GM21515 (cell line): ENCODE measurements at regions not wholly inside any gene's neighbourhood (a gene's known extent, or its start where the extent isn't known, plus 50 kb on each side); places are given as distances from the start of the nearest gene placed in this dataset.

ENCODE experiments used
- ATAC-seq: cut with Tn5 transposase; IDR thresholded peaks from one replicate; pipeline ENCODE4 v1.9.1; 2021; ENCODE audit not compliant: unreplicated experiment

- no peak for ATAC-seq
Observed at GRCh38 chr5:68734781-68735180, 359.0 kb upstream of the SLC30A5 start.

GRCh38 chr5:68738236-68738635 is 355.6 kb upstream of the SLC30A5 start:
- no peak for ATAC-seq

- no peak for ATAC-seq
Observed at GRCh38 chr5:68738841-68739240, 355.0 kb upstream of the SLC30A5 start.

GRCh38 chr5:68739752-68740151 is 354.1 kb upstream of the SLC30A5 start:
- ATAC-seq, result peak; percentile 90

- peak; percentile 56 for ATAC-seq
Observed at GRCh38 chr5:68740226-68740910, 353.4 kb upstream of the SLC30A5 start.

GRCh38 chr5:68744206-68744605 is 349.6 kb upstream of the SLC30A5 start:
- no peak for ATAC-seq

- no peak for ATAC-seq
Observed at GRCh38 chr5:68745448-68745847, 348.4 kb upstream of the SLC30A5 start.

GRCh38 chr5:68746220-68746619 is 347.6 kb upstream of the SLC30A5 start:
- no peak for ATAC-seq

GRCh38 chr5:68746643-68747420 is 347.0 kb upstream of the SLC30A5 start:
- ATAC-seq, result no peak

- no peak for ATAC-seq
Observed at GRCh38 chr5:68747521-68747920, 346.3 kb upstream of the SLC30A5 start.

GRCh38 chr5:68748101-68748500 is 345.7 kb upstream of the SLC30A5 start:
- no peak for ATAC-seq

- ATAC-seq, result no peak
Observed at GRCh38 chr5:68749077-68749476, 344.7 kb upstream of the SLC30A5 start.

GRCh38 chr5:68749631-68750030 is 344.2 kb upstream of the SLC30A5 start:
- no peak for ATAC-seq

GRCh38 chr5:68751661-68752060 is 342.2 kb upstream of the SLC30A5 start:
- no peak for ATAC-seq

- ATAC-seq, result no peak
Observed at GRCh38 chr5:68754536-68754935, 339.3 kb upstream of the SLC30A5 start.

GRCh38 chr5:68755293-68755692 is 338.5 kb upstream of the SLC30A5 start:
- ATAC-seq, result no peak

GRCh38 chr5:68757006-68757405 is 336.8 kb upstream of the SLC30A5 start:
- no peak for ATAC-seq

- ATAC-seq, result no peak
Observed at GRCh38 chr5:68757626-68758212, 336.1 kb upstream of the SLC30A5 start.

GRCh38 chr5:68759593-68759992 is 334.2 kb upstream of the SLC30A5 start:
- no peak for ATAC-seq

- no peak for ATAC-seq
Observed at GRCh38 chr5:68762201-68762600, 331.6 kb upstream of the SLC30A5 start.

- no peak for ATAC-seq
Observed at GRCh38 chr5:68766952-68767464, 326.8 kb upstream of the SLC30A5 start.

- no peak for ATAC-seq
Observed at GRCh38 chr5:68770551-68770950, 323.3 kb upstream of the SLC30A5 start.
